T-helper 17 cell (primary cell): ENCODE measurements at regions not wholly inside any gene's neighbourhood (a gene's known extent, or its start where the extent isn't known, plus 50 kb on each side); places are given as distances from the start of the nearest gene placed in this dataset.
"Not testable (repeated sequence)": the region's sequence is repeated elsewhere in the genome, so short reads cannot be mapped to it uniquely, and the experiment has no call there.

Experiments used
- ATAC-seq: fragments of 150-1000 bp; cut with Tn5 transposase; 2 replicates; pipeline ENCODE4 v1.10.0; 2021; ENCODE audit warnings: mild to moderate bottlenecking, moderate library complexity
- DNase-seq, 3 donors: peaks; one replicate each; pipeline versions ENCODE4 v3.0.0 to v3.0.0-alpha.2; 2020 to 2021
- H3K9me3 ChIP-seq: one replicate; pipeline ENCODE4 v1.7.0; 2013; ENCODE audit warnings: low read length, mild to moderate bottlenecking; ENCODE audit not compliant: control insufficient read depth, poor library complexity, severe bottlenecking
- H3K27ac Mint-ChIP-seq: one replicate; pipeline ENCODE4 v1.8.0; 2022; ENCODE audit warnings: mild to moderate bottlenecking, moderate library complexity, mixed read lengths
- H3K27me3 Mint-ChIP-seq: one replicate; pipeline ENCODE4 v1.8.0; 2022; ENCODE audit warnings: mixed read lengths
- H3K36me3 Mint-ChIP-seq: one replicate; pipeline ENCODE4 v1.8.0; 2022; ENCODE audit warnings: low read depth, mixed read lengths
- H3K4me1 Mint-ChIP-seq: one replicate; pipeline ENCODE4 v1.8.0; 2022; ENCODE audit warnings: mild to moderate bottlenecking, mixed read lengths
- H3K4me3 Mint-ChIP-seq: one replicate; pipeline ENCODE4 v1.8.0; 2022; ENCODE audit warnings: mild to moderate bottlenecking, moderate library complexity, mixed read lengths

- no peak overlapping the region for H3K27ac Mint-ChIP-seq
- ATAC-seq (no peak), DNase-seq (no peak)
- peaks cover 39% of the 10 kb centered on the region for H3K27me3 Mint-ChIP-seq
- no peak overlapping the region for H3K4me3 Mint-ChIP-seq
- peaks cover 7% of the 10 kb centered on the region for H3K36me3 Mint-ChIP-seq
- peaks cover 2% of the 10 kb centered on the region for H3K4me1 Mint-ChIP-seq
- H3K9me3 ChIP-seq, result no peaks in the 10 kb centered on the region
Measured at GRCh38 chr10:3331187-3331586, 158.6 kb upstream of the PITRM1 start.

DNA sequence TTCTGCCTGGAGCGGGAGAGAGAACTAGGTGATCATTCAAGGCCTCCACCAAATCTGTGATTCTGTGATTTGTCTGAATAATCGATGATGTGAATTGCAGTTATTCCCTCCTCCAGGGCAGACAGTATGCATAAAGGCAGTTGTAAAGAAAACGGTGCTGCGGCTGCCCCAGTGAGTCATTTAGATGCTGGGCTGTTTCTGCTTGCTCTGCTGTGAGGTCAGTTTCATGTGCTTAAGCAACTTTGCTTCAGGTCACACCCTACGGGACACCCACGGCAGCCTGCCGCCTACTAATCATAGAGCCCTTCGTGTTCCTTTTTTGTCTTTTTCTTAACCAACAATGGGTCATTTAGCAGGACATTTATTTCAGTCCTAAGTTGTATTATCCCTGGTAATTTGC lies 158.1 kb upstream of the PITRM1 start:
- Mint-ChIP-seq H3K4me3 (no peak overlapping the region), H3K4me1 (peaks cover 2% of the 10 kb centered on the region), H3K36me3 (peaks cover 7% of the 10 kb centered on the region), H3K27ac (no peak overlapping the region), H3K27me3 (peaks cover 39% of the 10 kb centered on the region)
- H3K9me3 ChIP-seq, result no peaks in the 10 kb centered on the region
- DNase-seq (no peak), ATAC-seq (no peak)

DNA sequence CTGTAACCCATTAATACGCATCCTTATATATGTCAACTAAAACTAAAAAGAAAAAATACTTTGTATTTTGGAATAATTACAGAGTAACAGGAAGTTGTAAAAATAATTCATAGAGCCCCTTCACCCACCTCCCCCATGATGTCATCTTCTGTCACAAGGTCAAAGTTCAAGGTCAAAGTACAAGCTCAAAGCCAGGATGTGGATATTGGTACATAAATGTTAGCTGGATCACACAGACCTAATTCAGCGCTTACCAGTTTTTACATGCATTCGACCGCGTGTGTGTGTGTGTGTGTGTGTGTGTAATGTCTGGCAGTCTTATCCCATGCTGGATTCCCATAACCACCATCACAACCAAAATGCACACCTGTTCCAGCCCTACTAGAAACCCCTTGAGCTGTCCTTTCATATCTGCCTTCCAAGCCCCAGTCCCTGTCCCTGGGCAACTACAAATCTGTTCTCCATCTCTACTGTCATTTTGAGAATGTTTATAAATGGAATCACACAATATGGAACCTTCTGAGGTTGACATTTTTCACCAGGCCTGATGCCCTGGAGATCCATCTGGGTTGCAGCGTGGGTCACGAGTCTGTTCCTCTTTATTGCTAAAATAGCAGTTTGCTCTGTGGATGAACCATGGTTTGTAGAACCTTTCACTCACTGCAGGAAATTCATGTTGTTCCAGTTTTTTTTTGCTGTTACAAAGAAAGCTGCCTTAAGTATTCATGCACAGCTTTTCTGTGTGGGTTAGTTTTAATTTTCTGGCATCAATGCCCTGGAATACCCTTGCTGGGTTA lies 153.6 kb upstream of the PITRM1 start:
- DNase-seq (no peak), ATAC-seq (no peak)
- Mint-ChIP-seq H3K4me1 (peaks cover 2% of the 10 kb centered on the region), H3K4me3 (no peak overlapping the region), H3K27me3 (peaks cover 10% of the 10 kb centered on the region), H3K27ac (no peak overlapping the region), H3K36me3 (peaks cover under 1% of the 10 kb centered on the region)
- H3K9me3 ChIP-seq, result no peaks in the 10 kb centered on the region

GRCh38 chr10:3324612-3325038 lies 152.0 kb upstream of the PITRM1 start:
- Mint-ChIP-seq H3K4me1 (peaks cover 2% of the 10 kb centered on the region), H3K27me3 (no peaks in the 10 kb centered on the region), H3K4me3 (no peak overlapping the region), H3K27ac (no peak overlapping the region), H3K36me3 (no peaks in the 10 kb centered on the region)
- ATAC-seq (no peak), DNase-seq (no peak)
- no peaks in the 10 kb centered on the region for H3K9me3 ChIP-seq

DNA sequence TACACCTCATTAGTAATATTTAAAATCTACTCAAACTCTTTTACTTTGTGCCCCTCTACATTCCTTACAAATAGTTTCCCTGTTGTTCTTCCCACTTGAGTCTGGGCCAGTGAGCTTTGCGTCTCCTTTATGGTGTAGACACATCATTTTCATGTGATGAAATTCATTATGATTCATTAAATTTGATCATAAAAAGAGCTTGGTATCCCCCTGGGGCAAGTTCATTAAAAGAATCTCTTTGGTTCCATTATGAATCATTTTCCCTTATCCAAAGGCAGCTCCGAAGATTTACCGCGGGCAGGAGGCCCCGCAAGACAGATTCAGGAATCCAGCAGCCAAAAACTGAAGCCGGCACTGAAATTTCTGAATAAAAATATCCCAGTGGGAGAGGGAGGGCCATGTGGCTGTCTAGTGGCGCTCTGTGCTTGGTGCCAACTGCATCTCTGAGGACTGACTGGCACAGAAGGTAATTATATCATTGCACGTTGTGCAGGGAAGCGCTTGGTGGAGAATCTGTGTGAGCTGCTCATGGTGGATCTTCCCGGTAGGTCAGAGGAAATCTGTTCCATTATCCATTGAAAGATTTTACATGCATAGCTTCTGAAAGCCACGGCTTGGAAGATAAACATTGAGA lies 151.4 kb upstream of the PITRM1 start:
- H3K4me1 Mint-ChIP-seq, result peaks cover 4% of the 10 kb centered on the region
- ATAC-seq (no peak), DNase-seq (no peak)
- H3K27ac Mint-ChIP-seq, result no peak overlapping the region
- H3K27me3 Mint-ChIP-seq, result peaks cover 4% of the 10 kb centered on the region
- H3K36me3 Mint-ChIP-seq, result no peaks in the 10 kb centered on the region
- H3K9me3 ChIP-seq, result no peaks in the 10 kb centered on the region
- H3K4me3 Mint-ChIP-seq, result no peak overlapping the region

- DNase-seq (no peak), ATAC-seq (no peak)
- no peaks in the 10 kb centered on the region for H3K9me3 ChIP-seq
- Mint-ChIP-seq H3K27ac (no peak overlapping the region), H3K4me1 (peaks cover 4% of the 10 kb centered on the region), H3K4me3 (no peak overlapping the region), H3K27me3 (peaks cover 19% of the 10 kb centered on the region), H3K36me3 (no peaks in the 10 kb centered on the region)
Measured at GRCh38 chr10:3321123-3321522, 148.5 kb upstream of the PITRM1 start.

DNA sequence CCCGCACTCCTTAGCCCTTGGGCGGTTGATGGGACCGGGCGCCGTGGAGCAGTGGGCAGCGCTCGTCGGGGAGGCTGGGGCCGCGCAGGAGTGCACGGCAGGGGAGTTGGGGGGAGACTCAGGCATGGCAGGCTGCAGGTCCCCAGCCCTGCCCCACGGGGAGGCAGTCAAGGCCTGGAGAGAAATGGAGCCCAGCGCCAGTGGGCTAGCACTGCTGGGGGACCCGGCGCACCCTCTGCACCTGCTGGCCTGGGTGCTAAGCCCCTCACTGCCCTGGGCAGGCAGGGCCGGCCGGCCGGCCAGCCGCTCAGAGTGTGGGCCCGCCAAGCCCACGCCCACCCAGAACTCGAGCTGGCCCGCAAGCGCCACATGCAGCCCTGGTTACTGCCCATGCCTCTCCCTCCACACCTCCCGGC lies 147.2 kb upstream of the PITRM1 start:
- Mint-ChIP-seq H3K27ac (no peak overlapping the region), H3K36me3 (no peaks in the 10 kb centered on the region), H3K27me3 (peaks cover 28% of the 10 kb centered on the region), H3K4me3 (no peak overlapping the region), H3K4me1 (peaks cover 4% of the 10 kb centered on the region)
- no peak for DNase-seq
- ATAC-seq, result no peak
- H3K9me3 ChIP-seq, result no peaks in the 10 kb centered on the region

DNA sequence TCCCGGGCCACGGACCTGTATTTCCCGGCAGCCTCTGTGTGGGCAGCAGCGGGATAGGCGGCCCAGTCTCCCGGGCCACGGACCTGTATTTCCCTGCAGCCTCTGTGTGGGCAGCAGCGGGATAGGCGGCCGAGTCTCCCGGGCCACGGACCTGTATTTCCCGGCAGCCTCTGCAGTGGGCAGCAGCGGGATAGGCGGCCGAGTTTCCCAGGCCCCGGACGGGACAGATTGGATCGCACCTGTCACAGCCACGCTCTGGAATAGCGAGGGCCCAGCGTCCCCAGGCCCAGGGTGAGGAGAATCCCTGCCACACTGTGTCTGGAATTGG lies 145.9 kb upstream of the PITRM1 start:
- not testable (repeated sequence) for H3K27ac Mint-ChIP-seq, H3K4me1 Mint-ChIP-seq, H3K4me3 Mint-ChIP-seq, DNase-seq, ATAC-seq, H3K36me3 Mint-ChIP-seq, H3K9me3 ChIP-seq
- peaks cover 38% of the 10 kb centered on the region for H3K27me3 Mint-ChIP-seq

- not testable (repeated sequence) for DNase-seq, ATAC-seq, H3K36me3 Mint-ChIP-seq, H3K4me1 Mint-ChIP-seq, H3K9me3 ChIP-seq, H3K4me3 Mint-ChIP-seq, H3K27ac Mint-ChIP-seq
- peaks cover 43% of the 10 kb centered on the region for H3K27me3 Mint-ChIP-seq
Measured at GRCh38 chr10:3317553-3318479, 145.2 kb upstream of the PITRM1 start.

GRCh38 chr10:3314445-3315085 lies 142.0 kb upstream of the PITRM1 start:
- H3K27ac Mint-ChIP-seq, ATAC-seq, H3K4me3 Mint-ChIP-seq, H3K9me3 ChIP-seq, H3K36me3 Mint-ChIP-seq, DNase-seq, H3K4me1 Mint-ChIP-seq: not testable (repeated sequence)
- peaks cover 70% of the 10 kb centered on the region for H3K27me3 Mint-ChIP-seq

GRCh38 chr10:3313784-3314444 lies 141.3 kb upstream of the PITRM1 start:
- H3K9me3 ChIP-seq, DNase-seq, ATAC-seq, H3K4me3 Mint-ChIP-seq, H3K36me3 Mint-ChIP-seq, H3K4me1 Mint-ChIP-seq: not testable (repeated sequence)
- peak overlapping the region; percentile 62 for H3K27ac Mint-ChIP-seq
- H3K27me3 Mint-ChIP-seq, result peaks cover 69% of the 10 kb centered on the region

GRCh38 chr10:3312403-3312940 lies 139.9 kb upstream of the PITRM1 start:
- H3K36me3 Mint-ChIP-seq, result peaks cover 3% of the 10 kb centered on the region

More at GRCh38 chr10:3312403-3312940, 139.9 kb upstream of the PITRM1 start:
- Mint-ChIP-seq H3K27ac (no peak overlapping the region), H3K4me3 (no peak overlapping the region), H3K27me3 (peaks cover 73% of the 10 kb centered on the region), H3K4me1 (no peaks in the 10 kb centered on the region)
- H3K9me3 ChIP-seq, result no peaks in the 10 kb centered on the region
- ATAC-seq (no peak), DNase-seq (no peak)
